Fibroblast of the aortic adventitia (primary cell): ENCODE measurements at regions not wholly inside any gene's neighbourhood (a gene's known extent, or its start where the extent isn't known, plus 50 kb on each side); places are given as distances from the start of the nearest gene placed in this dataset.

Experiments
- DNase-seq: peaks from one replicate; pipeline ENCODE4 v3.0.0-alpha.2; 2010; ENCODE audit warnings: low read depth
- H3K4me3 ChIP-seq: 2 replicates; pipeline ENCODE4 v1.5.1; 2011; ENCODE audit warnings: low read depth, mild to moderate bottlenecking, control low read depth, low read length, moderate library complexity
- CTCF ChIP-seq: IDR thresholded peaks from 2 replicates; pipeline ENCODE4 v1.5.1; 2011; ENCODE audit warnings: mild to moderate bottlenecking, low read length, control low read depth, inconsistent platforms; ENCODE audit not compliant: insufficient read depth

GRCh38 chr6:43869792-43870659, 100.0 kb downstream of the VEGFA start:
- no peak for DNase-seq
- no peak for TF ChIP-seq CTCF
- H3K4me3 ChIP-seq, result no peak overlapping the region

- TF ChIP-seq CTCF, result no peak
- H3K4me3 ChIP-seq, result no peak overlapping the region
- no peak for DNase-seq
Observed at GRCh38 chr6:43869079-43869710, 99.2 kb downstream of the VEGFA start.

- TF ChIP-seq CTCF, result no peak
- no peak for DNase-seq
- no peak overlapping the region for H3K4me3 ChIP-seq
Observed at GRCh38 chr6:43868467-43868866, 98.5 kb downstream of the VEGFA start.

GRCh38 chr6:43867996-43868395, 98.0 kb downstream of the VEGFA start:
- TF ChIP-seq CTCF, result no peak
- DNase-seq, result no peak

GRCh38 chr6:43867246-43867645, 97.2 kb downstream of the VEGFA start:
- no peak for TF ChIP-seq CTCF
- H3K4me3 ChIP-seq, result no peak overlapping the region
- no peak for DNase-seq

More at GRCh38 chr6:43867996-43868395, 98.0 kb downstream of the VEGFA start:
- no peak overlapping the region for H3K4me3 ChIP-seq

GRCh38 chr6:43865932-43866645, 96.1 kb downstream of the VEGFA start:
- TF ChIP-seq CTCF, result no peak

More at GRCh38 chr6:43865932-43866645, 96.1 kb downstream of the VEGFA start:
- DNase-seq, result no peak
- no peak overlapping the region for H3K4me3 ChIP-seq
